ENCODE measurements at regions not wholly inside any gene's neighbourhood (a gene's known extent, or its start where the extent isn't known, plus 50 kb on each side); places are given as distances from the start of the nearest gene placed in this dataset.
"Not testable (repeated sequence)": the region's sequence is repeated elsewhere in the genome, so short reads cannot be mapped to it uniquely, and the experiment has no call there.

DNA sequence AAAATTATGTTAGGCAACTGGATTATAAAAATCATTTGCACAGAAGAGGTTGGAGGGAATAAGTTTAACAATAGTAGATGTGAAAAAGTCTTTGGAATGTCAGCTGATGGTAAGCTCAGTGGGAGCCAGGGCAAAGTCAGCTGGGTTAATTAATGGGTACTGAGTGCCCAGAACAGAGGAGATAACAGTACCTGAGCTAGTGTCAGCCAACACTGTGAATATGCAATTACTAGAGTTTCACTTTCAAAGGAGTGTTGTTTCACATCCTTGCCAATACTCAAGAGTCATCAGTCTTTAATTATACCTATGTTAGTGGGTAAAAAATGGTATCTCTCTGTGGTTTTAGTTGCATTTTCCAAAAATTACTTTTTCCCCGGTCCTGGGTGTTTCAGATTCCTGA is 135.1 kb downstream of the KIF4B start:
- DNase-seq, result no peak
- Mint-ChIP-seq H3K9me3 (no peaks in the 10 kb centered on the region), H3K4me3 (no peak overlapping the region), H3K27me3 (peaks cover 4% of the 10 kb centered on the region), H3K36me3 (ENCODE audit: low read depth) (no peaks in the 10 kb centered on the region), H3K4me1 (ENCODE audit: low read depth) (no peaks in the 10 kb centered on the region), H3K27ac (no peak overlapping the region)
- intact Hi-C loops (cut with micrococcal nuclease), result no loop called here
- no peak for ATAC-seq
- ChIA-PET CTCF (interaction anchor here (1.2 to 1.4 kb wide), 2 partner anchors 9 to 176 kb away, joined by 3 to 7 read pairs; no protein-coding TSS in a partner anchor), POLR2A (no interaction called here)
- TF ChIP-seq, protein P1, sequence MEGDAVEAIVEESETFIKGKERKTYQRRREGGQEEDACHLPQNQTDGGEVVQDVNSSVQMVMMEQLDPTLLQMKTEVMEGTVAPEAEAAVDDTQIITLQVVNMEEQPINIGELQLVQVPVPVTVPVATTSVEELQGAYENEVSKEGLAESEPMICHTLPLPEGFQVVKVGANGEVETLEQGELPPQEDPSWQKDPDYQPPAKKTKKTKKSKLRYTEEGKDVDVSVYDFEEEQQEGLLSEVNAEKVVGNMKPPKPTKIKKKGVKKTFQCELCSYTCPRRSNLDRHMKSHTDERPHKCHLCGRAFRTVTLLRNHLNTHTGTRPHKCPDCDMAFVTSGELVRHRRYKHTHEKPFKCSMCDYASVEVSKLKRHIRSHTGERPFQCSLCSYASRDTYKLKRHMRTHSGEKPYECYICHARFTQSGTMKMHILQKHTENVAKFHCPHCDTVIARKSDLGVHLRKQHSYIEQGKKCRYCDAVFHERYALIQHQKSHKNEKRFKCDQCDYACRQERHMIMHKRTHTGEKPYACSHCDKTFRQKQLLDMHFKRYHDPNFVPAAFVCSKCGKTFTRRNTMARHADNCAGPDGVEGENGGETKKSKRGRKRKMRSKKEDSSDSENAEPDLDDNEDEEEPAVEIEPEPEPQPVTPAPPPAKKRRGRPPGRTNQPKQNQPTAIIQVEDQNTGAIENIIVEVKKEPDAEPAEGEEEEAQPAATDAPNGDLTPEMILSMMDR (IDR thresholded peaks at IDR 0.05), result no peak

DNA sequence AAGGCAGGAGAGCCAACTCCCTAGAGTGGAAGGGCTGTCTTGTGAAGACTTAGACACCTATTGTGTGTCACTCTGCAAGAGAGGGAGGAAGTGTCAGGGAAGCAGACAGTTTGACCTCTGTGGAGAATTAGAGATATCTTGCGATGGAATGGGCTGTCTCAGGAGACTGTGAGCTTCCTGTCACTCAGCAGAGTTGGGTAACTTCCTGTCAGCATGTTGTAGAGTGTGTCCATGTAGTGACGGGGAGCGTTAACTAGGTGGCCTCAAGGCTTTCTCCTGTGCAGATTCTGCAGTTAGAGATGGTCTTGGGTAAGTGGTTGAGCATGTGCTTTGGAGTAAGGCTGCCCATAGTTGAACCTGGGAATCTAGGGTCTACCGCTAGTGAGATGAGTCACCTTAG is 136.5 kb downstream of the KIF4B start:
- Mint-ChIP-seq H3K27ac (no peak overlapping the region), H3K4me1 (ENCODE audit: low read depth) (no peaks in the 10 kb centered on the region), H3K4me3 (no peak overlapping the region), H3K27me3 (peaks cover 5% of the 10 kb centered on the region), H3K9me3 (no peaks in the 10 kb centered on the region), H3K36me3 (ENCODE audit: low read depth) (no peaks in the 10 kb centered on the region)
- DNase-seq (no peak), ATAC-seq (no peak)
- POLR2A ChIA-PET, result interaction anchor here (0.6 kb wide), 1 partner anchor 46 kb away, joined by 3 read pairs; no protein-coding TSS in a partner anchor
- intact Hi-C loops (cut with micrococcal nuclease), result no loop called here
- TF ChIP-seq, protein P1 (IDR thresholded peaks at IDR 0.05), result no peak
- CTCF ChIA-PET, result no interaction called here

DNA sequence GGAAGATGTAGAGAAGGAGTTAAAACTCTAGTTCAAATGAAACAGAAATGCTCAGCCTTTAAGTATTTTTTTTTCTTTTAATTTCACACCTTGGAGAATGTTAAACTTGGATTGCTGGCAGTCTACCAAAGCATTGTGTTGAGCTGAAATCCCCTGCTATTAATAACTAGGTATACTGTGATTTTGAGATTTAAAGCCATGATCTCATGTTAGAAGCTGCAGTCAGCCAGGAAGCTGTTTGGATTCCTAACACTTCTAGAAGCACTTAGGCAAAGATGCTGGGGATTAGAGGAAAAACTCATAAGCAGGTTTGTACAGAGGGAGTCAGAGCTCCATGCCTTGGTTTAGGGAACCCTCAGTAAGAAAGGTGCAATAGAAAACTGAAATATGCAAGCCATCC is 141.4 kb downstream of the KIF4B start:
- Mint-ChIP-seq H3K4me1 (ENCODE audit: low read depth) (no peaks in the 10 kb centered on the region), H3K27me3 (peaks cover 1% of the 10 kb centered on the region), H3K9me3 (no peaks in the 10 kb centered on the region), H3K4me3 (no peak overlapping the region), H3K36me3 (ENCODE audit: low read depth) (no peaks in the 10 kb centered on the region), H3K27ac (no peak overlapping the region)
- CTCF ChIA-PET, result interaction anchor here (1.3 kb wide), 1 partner anchor 16 kb away, joined by 6 read pairs; no protein-coding TSS in a partner anchor
- TF ChIP-seq, protein P1 (IDR thresholded peaks at IDR 0.05), result no peak
- DNase-seq (no peak), ATAC-seq (no peak)
- POLR2A ChIA-PET, result no interaction called here
- intact Hi-C loops (cut with micrococcal nuclease), result no loop called here

DNA sequence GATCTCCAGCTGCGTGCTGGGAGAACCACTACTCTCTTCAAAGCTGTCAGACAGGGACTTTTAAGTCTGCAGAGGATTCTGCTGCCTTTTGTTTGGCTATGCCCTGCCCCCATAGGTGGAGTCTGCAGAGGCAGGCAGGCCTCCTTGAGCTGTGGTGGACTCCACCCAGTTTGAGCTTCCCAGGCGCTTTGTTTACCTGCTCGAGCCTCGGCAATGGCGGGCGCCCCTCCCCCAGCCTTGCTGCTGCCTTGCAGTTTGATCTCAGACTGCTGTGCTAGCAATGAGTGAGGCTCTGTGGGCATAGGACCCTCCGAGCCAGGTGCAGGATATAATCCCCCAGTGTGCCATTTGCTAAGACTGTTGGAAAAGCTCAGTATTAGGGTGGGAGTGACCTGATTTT is 149.5 kb downstream of the KIF4B start:
- H3K9me3 Mint-ChIP-seq; intact Hi-C loops (cut with micrococcal nuclease); CTCF ChIA-PET; H3K4me3 Mint-ChIP-seq; POLR2A ChIA-PET; H3K27ac Mint-ChIP-seq; H3K4me1 Mint-ChIP-seq (ENCODE audit: low read depth); DNase-seq; H3K27me3 Mint-ChIP-seq; H3K36me3 Mint-ChIP-seq (ENCODE audit: low read depth); ATAC-seq: not testable (repeated sequence)

DNA sequence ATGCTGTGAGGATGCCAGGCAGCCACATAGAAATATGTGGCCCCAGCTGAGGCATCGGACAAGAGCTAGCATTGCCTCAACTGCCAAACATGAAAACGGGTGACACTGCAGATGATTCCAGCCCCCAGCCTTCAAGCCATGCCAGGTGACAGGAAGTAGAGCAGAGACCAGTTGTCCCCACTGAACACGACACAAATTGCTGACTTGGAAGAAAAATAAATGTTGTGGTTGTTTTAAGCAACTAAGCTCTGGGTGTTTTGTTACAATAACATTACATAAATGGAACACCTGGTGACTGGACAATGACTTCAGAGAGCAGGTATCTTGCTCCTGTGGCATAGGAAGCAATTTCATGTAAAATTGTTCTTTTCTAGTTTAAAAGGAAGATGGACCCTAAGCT is 154.2 kb downstream of the KIF4B start:
- Mint-ChIP-seq H3K27me3 (peaks cover 2% of the 10 kb centered on the region), H3K9me3 (peaks cover 9% of the 10 kb centered on the region), H3K27ac (no peak overlapping the region), H3K4me1 (ENCODE audit: low read depth) (no peaks in the 10 kb centered on the region), H3K4me3 (no peak overlapping the region), H3K36me3 (ENCODE audit: low read depth) (no peaks in the 10 kb centered on the region)
- TF ChIP-seq, protein P1 (IDR thresholded peaks at IDR 0.05), result no peak
- ChIA-PET CTCF (no interaction called here), POLR2A (no interaction called here)
- DNase-seq (no peak), ATAC-seq (no peak)
- intact Hi-C loops (cut with micrococcal nuclease), result no loop called here

DNA sequence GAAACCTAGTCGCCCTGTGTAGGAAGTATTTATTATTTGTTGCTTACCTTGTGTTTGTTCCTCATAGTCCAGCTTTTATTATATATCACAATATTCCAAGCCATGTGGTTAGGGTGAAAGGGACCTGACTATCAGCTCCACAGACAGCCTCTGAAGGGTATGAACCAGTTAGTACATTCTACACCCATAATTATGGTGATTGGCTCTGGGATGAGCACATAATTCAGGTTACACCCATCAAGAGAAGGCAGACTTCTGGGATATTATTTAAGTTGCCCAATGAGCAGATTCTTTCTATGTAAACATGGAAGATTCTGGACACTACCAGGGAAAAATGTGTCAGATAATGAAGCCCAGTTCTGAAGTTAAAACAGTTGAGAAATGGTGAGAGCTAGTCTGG is 168.0 kb downstream of the KIF4B start:
- ChIA-PET POLR2A (no interaction called here), CTCF (no interaction called here)
- no peaks in the 10 kb centered on the region for H3K36me3 Mint-ChIP-seq (ENCODE audit: low read depth)
- no peak overlapping the region for H3K4me3 Mint-ChIP-seq
- intact Hi-C loops (cut with micrococcal nuclease), result no loop called here
- H3K27me3 Mint-ChIP-seq, result peaks cover 2% of the 10 kb centered on the region
- H3K27ac Mint-ChIP-seq, result no peak overlapping the region
- H3K4me1 Mint-ChIP-seq (ENCODE audit: low read depth), result no peaks in the 10 kb centered on the region
- no peak for DNase-seq
- TF ChIP-seq, protein P1 (IDR thresholded peaks at IDR 0.05), result no peak
- H3K9me3 Mint-ChIP-seq, result peaks cover 3% of the 10 kb centered on the region
- no peak for ATAC-seq

All from activated CD8-positive, alpha-beta T cell treated with anti-CD3 and anti-CD28 coated beads for 36 hours (primary cell).